ENCODE measurements at regions not wholly inside any gene's neighbourhood (a gene's known extent, or its start where the extent isn't known, plus 50 kb on each side); places are given as distances from the start of the nearest gene placed in this dataset.

GRCh38 chr2:14565666-14566065 lies 66.9 kb upstream of the LRATD1 start:
- TF ChIP-seq GATA3 (IDR thresholded peaks at IDR 0.05; ENCODE audit: low read depth, low read length): no peak
- TF ChIP-seq GATA2 (IDR thresholded peaks at IDR 0.05; ENCODE audit: low read depth, low read length): no peak

Data from SH-SY5Y (cell line).